Fibroblast of lung (primary cell): ENCODE measurements at regions not wholly inside any gene's neighbourhood (a gene's known extent, or its start where the extent isn't known, plus 50 kb on each side); places are given as distances from the start of the nearest gene placed in this dataset.

Source experiments
- CTCF ChIP-seq, 2 donors: IDR thresholded peaks in 1 of 2; conservative IDR thresholded peaks in 1 of 2; 1 replicate in 1 of 2; 2 replicates in 1 of 2; pipeline ENCODE4 v1.5.1; 2011 to 2012; ENCODE audit warnings: low read length in 2 of 2, control low read depth in 1 of 2, inconsistent platforms in 1 of 2, low read depth in 1 of 2, mild to moderate bottlenecking in 1 of 2
- EZH2 ChIP-seq: IDR thresholded peaks from 2 replicates; pipeline ENCODE4 v1.5.1; 2012; ENCODE audit warnings: low read length, control low read depth, mild to moderate bottlenecking; ENCODE audit errors: missing control alignments

- TF ChIP-seq CTCF (conservative IDR thresholded peaks at IDR 0.05 in 1 of 2, IDR thresholded peaks at IDR 0.05 in 1 of 2; ENCODE audit: low read depth in 1 of 2, low read length in 2 of 2) (no peak), EZH2 (no peak)
These were observed 711.6 kb downstream of the CDH11 start for GRCh38 chr16:64410306-64410705.
